AG04450 (cell line): ENCODE measurements at regions not wholly inside any gene's neighbourhood (a gene's known extent, or its start where the extent isn't known, plus 50 kb on each side); places are given as distances from the start of the nearest gene placed in this dataset.
"Not testable (repeated sequence)": the region's sequence is repeated elsewhere in the genome, so short reads cannot be mapped to it uniquely, and the experiment has no call there.

Experiments used
- CTCF ChIA-PET: fragments of 300-600, 350-600 bp; formaldehyde crosslinking; extraction: SDS; loops from one replicate; lab custom pipeline; 2022; ENCODE audit warnings: antibody characterized with exemption, inconsistent platforms; lab: Charles Lee
- POLR2A ChIA-PET: fragments of 350-600 bp; formaldehyde crosslinking; extraction: SDS; loops from one replicate; lab custom pipeline; 2021; ENCODE audit warnings: antibody characterized with exemption, inconsistent platforms; lab: Yijun Ruan, JAX
- DNase-seq: peaks from one replicate; pipeline ENCODE4 v3.0.0-alpha.2; 2011; ENCODE audit warnings: low read depth, low spot score
- H3K27ac ChIP-seq: one replicate; pipeline ENCODE4 v1.5.1; 2012; ENCODE audit warnings: low read depth, low read length, control low read depth
- H3K27me3 ChIP-seq: one replicate; pipeline ENCODE4 v1.6.0; 2012; ENCODE audit warnings: low read length; ENCODE audit not compliant: control insufficient read depth, insufficient read depth
- H3K4me3 ChIP-seq: 2 replicates; pipeline ENCODE4 v1.5.1; 2011; ENCODE audit warnings: mild to moderate bottlenecking, low read depth, low read length, control low read depth
- H3K9me3 ChIP-seq: 2 replicates; pipeline ENCODE4 v1.5.1; 2012; ENCODE audit warnings: low read length; ENCODE audit not compliant: control insufficient read depth, insufficient read depth
- TF ChIP-seq, protein P1 (sequence below): IDR thresholded peaks from 2 replicates; pipeline ENCODE4 v1.5.1; 2011; ENCODE audit warnings: low read depth, low read length, control low read depth, inconsistent platforms

DNA sequence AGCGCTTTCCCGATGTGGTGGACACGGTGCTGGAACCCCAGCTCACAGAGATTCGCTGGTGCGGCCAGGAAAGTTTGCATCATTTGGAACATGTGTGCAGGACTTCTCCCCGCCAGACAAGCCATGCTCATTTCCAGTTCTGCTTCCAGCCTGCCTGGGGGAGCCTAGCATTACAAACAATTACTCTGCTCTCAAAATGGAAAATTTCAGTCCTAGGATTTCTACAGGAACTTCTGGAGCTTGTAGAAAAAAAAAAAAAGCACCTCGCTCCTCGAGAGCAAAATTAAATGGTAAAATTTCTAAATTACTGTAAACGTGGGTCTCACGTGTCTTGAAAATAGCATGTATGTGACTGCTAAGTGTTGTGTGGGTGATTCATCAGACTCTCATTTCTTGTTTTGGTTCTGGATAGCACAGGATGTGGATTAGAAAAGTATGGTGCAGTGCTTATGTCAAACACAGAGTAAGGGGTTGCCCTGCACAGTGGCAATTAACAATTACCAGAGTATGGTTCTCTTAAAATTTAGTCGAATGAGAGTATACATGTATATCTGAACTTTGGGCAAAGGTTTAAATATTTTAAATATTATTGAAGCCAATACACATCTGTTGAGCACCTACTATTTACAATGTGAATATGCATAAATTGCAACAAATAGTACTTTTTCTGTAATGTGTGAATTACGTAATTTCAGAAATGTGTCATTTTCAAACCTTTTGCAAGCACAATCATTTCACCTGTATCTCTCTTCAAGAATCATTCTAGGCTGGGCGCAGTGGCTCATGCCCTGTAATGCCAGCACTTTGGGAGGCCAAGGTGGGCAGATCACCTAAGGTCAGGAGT is 61.8 kb upstream of the PTGFRN start:
- Histone ChIP-seq H3K9me3 (no peaks in the 10 kb centered on the region), H3K4me3 (no peak overlapping the region), H3K27ac (no peak overlapping the region), H3K27me3 (no peaks in the 10 kb centered on the region)
- TF ChIP-seq, protein P1, sequence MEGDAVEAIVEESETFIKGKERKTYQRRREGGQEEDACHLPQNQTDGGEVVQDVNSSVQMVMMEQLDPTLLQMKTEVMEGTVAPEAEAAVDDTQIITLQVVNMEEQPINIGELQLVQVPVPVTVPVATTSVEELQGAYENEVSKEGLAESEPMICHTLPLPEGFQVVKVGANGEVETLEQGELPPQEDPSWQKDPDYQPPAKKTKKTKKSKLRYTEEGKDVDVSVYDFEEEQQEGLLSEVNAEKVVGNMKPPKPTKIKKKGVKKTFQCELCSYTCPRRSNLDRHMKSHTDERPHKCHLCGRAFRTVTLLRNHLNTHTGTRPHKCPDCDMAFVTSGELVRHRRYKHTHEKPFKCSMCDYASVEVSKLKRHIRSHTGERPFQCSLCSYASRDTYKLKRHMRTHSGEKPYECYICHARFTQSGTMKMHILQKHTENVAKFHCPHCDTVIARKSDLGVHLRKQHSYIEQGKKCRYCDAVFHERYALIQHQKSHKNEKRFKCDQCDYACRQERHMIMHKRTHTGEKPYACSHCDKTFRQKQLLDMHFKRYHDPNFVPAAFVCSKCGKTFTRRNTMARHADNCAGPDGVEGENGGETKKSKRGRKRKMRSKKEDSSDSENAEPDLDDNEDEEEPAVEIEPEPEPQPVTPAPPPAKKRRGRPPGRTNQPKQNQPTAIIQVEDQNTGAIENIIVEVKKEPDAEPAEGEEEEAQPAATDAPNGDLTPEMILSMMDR = no peak
- POLR2A ChIA-PET = no interaction called here
- CTCF ChIA-PET = no interaction called here
- no peak for DNase-seq

DNA sequence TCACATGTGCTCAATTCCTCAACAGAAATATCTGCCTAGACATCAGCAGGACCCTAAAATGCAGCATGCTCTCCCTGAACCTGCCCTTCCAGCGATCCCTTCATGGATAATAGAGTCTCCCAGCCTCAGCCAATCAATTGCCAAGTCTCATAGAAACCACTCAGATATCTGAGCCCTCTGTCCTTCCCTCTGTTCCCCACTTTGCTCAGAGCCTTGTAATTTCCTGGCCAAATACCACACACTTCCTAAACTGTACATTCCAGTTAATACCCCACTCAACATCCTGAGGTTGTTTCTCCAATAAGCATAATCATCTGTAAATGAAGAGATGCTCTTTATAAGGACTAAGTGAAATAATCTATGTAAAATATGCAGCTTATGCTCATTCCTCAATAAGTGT is 59.3 kb upstream of the PTGFRN start:
- TF ChIP-seq, protein P1 = no peak
- no peak for DNase-seq
- H3K27ac ChIP-seq = no peak overlapping the region
- POLR2A ChIA-PET = interaction anchor here (0.6 kb wide), 1 partner anchor 1098 kb away, joined by 4 read pairs; no protein-coding TSS in a partner anchor
- H3K27me3 ChIP-seq = no peaks in the 10 kb centered on the region
- H3K9me3 ChIP-seq = no peaks in the 10 kb centered on the region
- CTCF ChIA-PET = no interaction called here
- no peak overlapping the region for H3K4me3 ChIP-seq

DNA sequence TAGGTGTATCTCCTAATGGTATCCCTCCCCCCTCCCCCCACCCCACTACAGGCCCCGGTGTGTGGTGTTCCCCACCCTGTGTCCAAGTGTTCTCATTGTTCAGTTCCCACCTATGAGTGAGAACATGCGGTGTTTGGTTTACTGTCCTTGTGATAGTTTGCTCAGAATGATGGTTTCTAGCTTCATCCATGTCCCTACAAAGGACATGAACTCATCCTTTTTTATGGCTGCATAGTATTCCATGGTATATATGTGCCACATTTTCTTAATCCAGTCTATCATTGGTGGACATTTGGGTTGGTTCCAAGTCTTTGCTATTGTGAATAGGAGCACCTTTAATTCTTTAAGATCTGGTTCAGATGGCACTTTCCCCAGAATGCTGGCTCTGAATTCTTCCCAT is 58.5 kb upstream of the PTGFRN start:
- H3K4me3 ChIP-seq, H3K9me3 ChIP-seq, CTCF ChIA-PET, H3K27ac ChIP-seq, POLR2A ChIA-PET, H3K27me3 ChIP-seq, DNase-seq: not testable (repeated sequence)

DNA sequence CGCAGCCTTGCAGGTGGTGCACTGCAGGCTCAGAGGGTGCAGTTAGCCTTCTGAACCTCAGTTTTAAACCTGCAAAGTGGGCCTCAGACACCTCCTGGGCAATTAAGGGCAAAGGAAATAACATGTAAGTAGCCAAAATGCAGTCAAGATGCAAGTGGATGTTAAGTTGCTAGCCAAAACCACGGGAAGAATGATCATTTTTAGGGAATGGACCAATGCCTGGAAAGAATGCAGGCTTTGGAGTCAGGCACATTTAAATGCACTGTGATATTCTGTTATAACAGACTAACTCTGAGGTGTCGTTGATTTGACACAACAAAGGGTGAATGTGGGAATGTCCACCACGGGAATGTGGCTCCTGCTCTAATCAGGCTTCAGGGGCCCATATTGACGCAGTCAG is 57.9 kb upstream of the PTGFRN start:
- DNase-seq = no peak
- TF ChIP-seq, protein P1 = no peak

DNA sequence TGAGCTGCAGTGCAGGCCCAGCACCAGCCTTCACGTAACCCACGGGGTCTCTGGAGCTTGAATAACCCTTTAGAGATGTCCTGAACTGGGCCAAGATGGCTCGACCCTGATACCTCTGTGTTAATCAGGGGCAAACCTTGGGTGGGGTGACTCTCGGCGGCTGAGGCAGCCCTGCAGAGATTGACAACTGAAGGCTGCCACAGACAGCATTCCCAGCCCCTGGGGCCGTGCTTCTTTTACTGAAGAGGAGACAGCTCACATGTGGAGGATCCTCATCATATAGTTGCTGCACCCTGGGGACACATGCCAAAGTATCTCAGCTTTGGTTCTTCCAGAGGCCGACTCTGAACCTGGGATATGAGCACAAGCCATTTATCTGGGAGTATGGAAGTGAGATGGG is 57.3 kb upstream of the PTGFRN start:
- no peak for DNase-seq
- no peak overlapping the region for H3K27ac ChIP-seq
- no peak overlapping the region for H3K4me3 ChIP-seq
- no peaks in the 10 kb centered on the region for H3K27me3 ChIP-seq
- TF ChIP-seq, protein P1 = no peak
- ChIA-PET POLR2A (no interaction called here), CTCF (no interaction called here)
- H3K9me3 ChIP-seq = no peaks in the 10 kb centered on the region

More for the DNA sequence above, 57.9 kb upstream of the PTGFRN start:
- H3K9me3 ChIP-seq = no peaks in the 10 kb centered on the region
- H3K27me3 ChIP-seq = no peaks in the 10 kb centered on the region
- CTCF ChIA-PET = no interaction called here
- POLR2A ChIA-PET = no interaction called here
- no peak overlapping the region for H3K4me3 ChIP-seq
- no peak overlapping the region for H3K27ac ChIP-seq
